CMK (cell line): ENCODE measurements at regions not wholly inside any gene's neighbourhood (a gene's known extent, or its start where the extent isn't known, plus 50 kb on each side); places are given as distances from the start of the nearest gene placed in this dataset.

ENCODE experiments used
- DNase-seq: peaks from one replicate; pipeline ENCODE4 v3.0.0-alpha.2; 2010; ENCODE audit warnings: low read depth

GRCh38 chr2:153105829-153106578, 372.6 kb downstream of the RPRM start:
- DNase-seq = no peak

- no peak for DNase-seq
Observed at GRCh38 chr2:153101187-153101586, 377.4 kb downstream of the RPRM start.

GRCh38 chr2:153100151-153100550, 378.4 kb downstream of the RPRM start:
- DNase-seq = no peak

- DNase-seq = no peak
Observed at GRCh38 chr2:153098073-153098472, 379.7 kb downstream of the ARL6IP6 start.

- no peak for DNase-seq
Observed at GRCh38 chr2:153096272-153096671, 377.9 kb downstream of the ARL6IP6 start.

- no peak for DNase-seq
Observed at GRCh38 chr2:153091344-153091743, 372.9 kb downstream of the ARL6IP6 start.

GRCh38 chr2:153079315-153079714, 360.9 kb downstream of the ARL6IP6 start:
- no peak for DNase-seq

- DNase-seq = no peak
Observed at GRCh38 chr2:153077311-153077710, 358.9 kb downstream of the ARL6IP6 start.

GRCh38 chr2:153074207-153074606, 355.8 kb downstream of the ARL6IP6 start:
- no peak for DNase-seq

GRCh38 chr2:153072813-153073212, 354.4 kb downstream of the ARL6IP6 start:
- DNase-seq = no peak

GRCh38 chr2:153072077-153072476, 353.7 kb downstream of the ARL6IP6 start:
- DNase-seq = no peak

- DNase-seq = no peak
Observed at GRCh38 chr2:153071090-153071489, 352.7 kb downstream of the ARL6IP6 start.

- no peak for DNase-seq
Observed at GRCh38 chr2:153068915-153069314, 350.5 kb downstream of the ARL6IP6 start.

GRCh38 chr2:153068052-153068451, 349.6 kb downstream of the ARL6IP6 start:
- no peak for DNase-seq

- no peak for DNase-seq
Observed at GRCh38 chr2:153059338-153060052, 341.1 kb downstream of the ARL6IP6 start.

GRCh38 chr2:153057743-153058142, 339.3 kb downstream of the ARL6IP6 start:
- DNase-seq = no peak

GRCh38 chr2:153055182-153055581, 336.8 kb downstream of the ARL6IP6 start:
- DNase-seq = no peak

GRCh38 chr2:153052807-153053559, 334.6 kb downstream of the ARL6IP6 start:
- DNase-seq = no peak

- no peak for DNase-seq
Observed at GRCh38 chr2:153047220-153047619, 328.8 kb downstream of the ARL6IP6 start.

- DNase-seq = no peak
Observed at GRCh38 chr2:153043385-153043784, 325.0 kb downstream of the ARL6IP6 start.

GRCh38 chr2:153028626-153029025, 310.2 kb downstream of the ARL6IP6 start:
- no peak for DNase-seq

- no peak for DNase-seq
Observed at GRCh38 chr2:153027533-153027932, 309.1 kb downstream of the ARL6IP6 start.

- DNase-seq = no peak
Observed at GRCh38 chr2:153020201-153020600, 301.8 kb downstream of the ARL6IP6 start.
